PC-3 (cell line): ENCODE measurements at regions not wholly inside any gene's neighbourhood (a gene's known extent, or its start where the extent isn't known, plus 50 kb on each side); places are given as distances from the start of the nearest gene placed in this dataset.
A peak's percentile ranks its signal among the peaks of the same experiment; 100 is the strongest.

Experiments used
- ATAC-seq: fragments of 200-7000 bp; cut with Tn5 transposase; 2 replicates; pipeline ENCODE4 v1.9.1; 2020; ENCODE audit warnings: mild to moderate bottlenecking, moderate library complexity
- BruUV-seq: library from RNA; stranded (reverse); fragments of 400-500 nt; replicated peaks from 2 replicates; lab custom pipeline; 2021; lab: Mats Ljungman, UMichigan
- CTCF ChIA-PET: fragments of 300-600 bp; sonication (Branson Sonifier 250); formaldehyde crosslinking; loops from one replicate; lab custom pipeline; 2022; ENCODE audit warnings: antibody characterized with exemption; lab: Charles Lee
- POLR2A ChIA-PET: fragments of 300-600 bp; sonication (Branson Sonifier 250); formaldehyde crosslinking; loops from one replicate; lab custom pipeline; 2022; ENCODE audit warnings: antibody characterized with exemption; ENCODE audit not compliant: unreplicated experiment; lab: Charles Lee
- DNase-seq: peaks from one replicate; pipeline ENCODE4 v3.0.0-alpha.2; 2015
- H2AFZ ChIP-seq: fragments of 300-600 bp; sonication (generic); 2 replicates; pipeline ENCODE4 v1.6.0; 2016; ENCODE audit warnings: antibody characterized with exemption, low read length
- H3F3A ChIP-seq: fragments of 300-600 bp; sonication (generic); one replicate; pipeline ENCODE4 v1.6.0; 2017; ENCODE audit warnings: antibody characterized with exemption, low read length, control low read depth, mild to moderate bottlenecking; ENCODE audit not compliant: unreplicated experiment
- H3K27ac ChIP-seq: fragments of 300-600 bp; sonication (generic); 2 replicates; pipeline ENCODE4 v1.5.1; 2016; ENCODE audit warnings: mild to moderate bottlenecking, low read length
- H3K27me3 ChIP-seq: fragments of 300-600 bp; sonication (generic); 2 replicates; pipeline ENCODE4 v1.6.1; 2016; ENCODE audit warnings: low read length, mixed read lengths
- H3K36me3 ChIP-seq: fragments of 300-600 bp; sonication (generic); 2 replicates; pipeline ENCODE4 v1.6.1; 2016; ENCODE audit warnings: low read depth, mixed run types, low read length, mixed read lengths
- H3K4me1 ChIP-seq: fragments of 300-600 bp; sonication (generic); 2 replicates; pipeline ENCODE4 v1.5.1; 2016; ENCODE audit warnings: low read length; ENCODE audit not compliant: insufficient read depth
- H3K4me2 ChIP-seq: fragments of 300-600 bp; sonication (generic); 2 replicates; pipeline ENCODE4 v1.6.0; 2016; ENCODE audit warnings: low read length
- H3K4me3 ChIP-seq: fragments of 300-600 bp; sonication (generic); 2 replicates; pipeline ENCODE4 v1.5.1; 2016; ENCODE audit warnings: mild to moderate bottlenecking, low read length, mixed read lengths
- H3K79me2 ChIP-seq: fragments of 300-600 bp; sonication (generic); 2 replicates; pipeline ENCODE4 v1.6.1; 2017; ENCODE audit warnings: low read length, mixed read lengths
- H3K9ac ChIP-seq: fragments of 300-600 bp; sonication (generic); 2 replicates; pipeline ENCODE4 v1.6.0; 2016; ENCODE audit warnings: mild to moderate bottlenecking, low read length
- H3K9me2 ChIP-seq: fragments of 300-600 bp; sonication (generic); replicated peaks from 2 replicates; pipeline ENCODE4 v1.6.1; 2016; ENCODE audit warnings: mixed run types, low read length, mixed read lengths
- H3K9me3 ChIP-seq: fragments of 300-600 bp; sonication (generic); 2 replicates; pipeline ENCODE4 v1.6.1; 2016; ENCODE audit warnings: low read length, mixed read lengths
- H4K20me1 ChIP-seq: fragments of 300-600 bp; sonication (generic); 2 replicates; pipeline ENCODE4 v1.6.1; 2016; ENCODE audit warnings: low read length, mixed read lengths
- EZH2 ChIP-seq: fragments of 300-600 bp; sonication (generic); IDR thresholded peaks from one replicate; pipeline ENCODE4 v1.6.1; 2017; ENCODE audit warnings: antibody characterized with exemption, mild to moderate bottlenecking, low read length; ENCODE audit not compliant: unreplicated experiment
- EZH2phosphoT487 ChIP-seq: fragments of 300-600 bp; sonication (generic); IDR thresholded peaks from 2 replicates; pipeline ENCODE4 v1.6.1; 2018; ENCODE audit warnings: mild to moderate bottlenecking, antibody characterized with exemption, low read length, borderline replicate concordance
- intact Hi-C: fragments of 100-400 bp; cut with micrococcal nuclease; formaldehyde crosslinking; loops from 2 replicates; pipeline ENCODE4 v1.9.0; 2023
- TF ChIP-seq, protein P1 (sequence below): fragments of 300-600 bp; sonication (generic); conservative IDR thresholded peaks from 2 replicates; pipeline ENCODE4 v1.5.1; 2017; ENCODE audit warnings: antibody characterized with exemption, low read depth, mild to moderate bottlenecking, low read length

- Histone ChIP-seq H3K4me1 (peaks cover 24% of the 10 kb centered on the region), H3K9ac (peak overlapping the region; percentile 26), H2AFZ (no peak overlapping the region), H3K4me3 (no peak overlapping the region), H3K27ac (peak overlapping the region; percentile 72), H4K20me1 (no peaks in the 10 kb centered on the region), H3K9me3 (no peaks in the 10 kb centered on the region; the same call in 1 of the 2 replicates), H3K79me2 (no peaks in the 10 kb centered on the region), H3K4me2 (no peak overlapping the region), H3K27me3 (no peaks in the 10 kb centered on the region), H3K36me3 (no peaks in the 10 kb centered on the region), H3F3A (no peaks in the 10 kb centered on the region), H3K9me2 (no peaks in the 10 kb centered on the region)
- BruUV-seq = no TSS peak
- intact Hi-C loops = loop anchor here (10.0 kb wide), 1 partner anchor 220 kb away; no protein-coding TSS in a partner anchor
- ChIA-PET POLR2A (no interaction called here), CTCF (no interaction called here)
- ATAC-seq (no peak), DNase-seq (no peak)
- no peak for TF ChIP-seq EZH2
- no peak for TF ChIP-seq EZH2phosphoT487
- TF ChIP-seq, protein P1, sequence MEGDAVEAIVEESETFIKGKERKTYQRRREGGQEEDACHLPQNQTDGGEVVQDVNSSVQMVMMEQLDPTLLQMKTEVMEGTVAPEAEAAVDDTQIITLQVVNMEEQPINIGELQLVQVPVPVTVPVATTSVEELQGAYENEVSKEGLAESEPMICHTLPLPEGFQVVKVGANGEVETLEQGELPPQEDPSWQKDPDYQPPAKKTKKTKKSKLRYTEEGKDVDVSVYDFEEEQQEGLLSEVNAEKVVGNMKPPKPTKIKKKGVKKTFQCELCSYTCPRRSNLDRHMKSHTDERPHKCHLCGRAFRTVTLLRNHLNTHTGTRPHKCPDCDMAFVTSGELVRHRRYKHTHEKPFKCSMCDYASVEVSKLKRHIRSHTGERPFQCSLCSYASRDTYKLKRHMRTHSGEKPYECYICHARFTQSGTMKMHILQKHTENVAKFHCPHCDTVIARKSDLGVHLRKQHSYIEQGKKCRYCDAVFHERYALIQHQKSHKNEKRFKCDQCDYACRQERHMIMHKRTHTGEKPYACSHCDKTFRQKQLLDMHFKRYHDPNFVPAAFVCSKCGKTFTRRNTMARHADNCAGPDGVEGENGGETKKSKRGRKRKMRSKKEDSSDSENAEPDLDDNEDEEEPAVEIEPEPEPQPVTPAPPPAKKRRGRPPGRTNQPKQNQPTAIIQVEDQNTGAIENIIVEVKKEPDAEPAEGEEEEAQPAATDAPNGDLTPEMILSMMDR = no peak
Measured at GRCh38 chr7:41404375-41405074, 298.4 kb downstream of the INHBA start.

- ATAC-seq = peak; percentile 83
- peak; percentile 90 for DNase-seq
- no peaks in the 10 kb centered on the region for H3K36me3 ChIP-seq
- H3K9ac ChIP-seq = peak overlapping the region; percentile 26
- ChIA-PET CTCF (no interaction called here), POLR2A (interaction anchor here (0.6 kb wide), 1 partner anchor 358 kb away, joined by 4 read pairs; no protein-coding TSS in a partner anchor)
- H3K4me2 ChIP-seq = peak overlapping the region; percentile 33
- H3K9me3 ChIP-seq = no peaks in the 10 kb centered on the region; the same call in 1 of the 2 replicates
- no peak overlapping the region for H3K4me3 ChIP-seq
- H2AFZ ChIP-seq = no peak overlapping the region
- peak overlapping the region; percentile 72 for H3K27ac ChIP-seq
- TF ChIP-seq EZH2 (no peak), EZH2phosphoT487 (no peak)
- TF ChIP-seq, protein P1 = no peak
- peaks cover 33% of the 10 kb centered on the region for H3K4me1 ChIP-seq
- H3K27me3 ChIP-seq = no peaks in the 10 kb centered on the region
- no TSS peak for BruUV-seq
- no peaks in the 10 kb centered on the region for H3F3A ChIP-seq
- no peaks in the 10 kb centered on the region for H4K20me1 ChIP-seq
- H3K9me2 ChIP-seq = no peaks in the 10 kb centered on the region
- H3K79me2 ChIP-seq = no peaks in the 10 kb centered on the region
- intact Hi-C loops = loop anchor here (10.0 kb wide), 1 partner anchor 218 kb away; no protein-coding TSS in a partner anchor
Measured at GRCh38 chr7:41403291-41403690, 299.6 kb downstream of the INHBA start.

GRCh38 chr7:41401833-41402232 lies 301.1 kb downstream of the INHBA start:
- Histone ChIP-seq H2AFZ (no peak overlapping the region), H3K9ac (no peak overlapping the region), H3K79me2 (no peaks in the 10 kb centered on the region), H3K9me2 (no peaks in the 10 kb centered on the region), H3K4me3 (no peak overlapping the region), H3K36me3 (no peaks in the 10 kb centered on the region), H3K27me3 (no peaks in the 10 kb centered on the region), H3K4me1 (peaks cover 33% of the 10 kb centered on the region), H3K9me3 (no peaks in the 10 kb centered on the region; the same call in 1 of the 2 replicates), H3F3A (no peaks in the 10 kb centered on the region), H4K20me1 (no peaks in the 10 kb centered on the region), H3K4me2 (no peak overlapping the region), H3K27ac (0 out of 2 replicates have a peak overlapping the region, but pooled peaks have one; percentile 49)
- TF ChIP-seq, protein P1 = no peak
- TF ChIP-seq EZH2phosphoT487 (no peak), EZH2 (no peak)
- intact Hi-C loops = loop anchor here (10.0 kb wide), 1 partner anchor 217 kb away; no protein-coding TSS in a partner anchor
- POLR2A ChIA-PET = no interaction called here
- BruUV-seq = no TSS peak
- ATAC-seq (no peak), DNase-seq (no peak)
- CTCF ChIA-PET = no interaction called here
